HG03039 (cell line): ENCODE measurements at regions not wholly inside any gene's neighbourhood (a gene's known extent, or its start where the extent isn't known, plus 50 kb on each side); places are given as distances from the start of the nearest gene placed in this dataset.

Source experiments
- ATAC-seq: cut with Tn5 transposase; IDR thresholded peaks from one replicate; pipeline ENCODE4 v1.9.1; 2021; ENCODE audit warnings: mild to moderate bottlenecking, moderate library complexity; ENCODE audit not compliant: unreplicated experiment

- no peak for ATAC-seq
Observed at GRCh38 chr2:226339616-226340015, 460.0 kb downstream of the IRS1 start.

- no peak for ATAC-seq
Observed at GRCh38 chr2:226338825-226339224, 460.8 kb downstream of the IRS1 start.

DNA sequence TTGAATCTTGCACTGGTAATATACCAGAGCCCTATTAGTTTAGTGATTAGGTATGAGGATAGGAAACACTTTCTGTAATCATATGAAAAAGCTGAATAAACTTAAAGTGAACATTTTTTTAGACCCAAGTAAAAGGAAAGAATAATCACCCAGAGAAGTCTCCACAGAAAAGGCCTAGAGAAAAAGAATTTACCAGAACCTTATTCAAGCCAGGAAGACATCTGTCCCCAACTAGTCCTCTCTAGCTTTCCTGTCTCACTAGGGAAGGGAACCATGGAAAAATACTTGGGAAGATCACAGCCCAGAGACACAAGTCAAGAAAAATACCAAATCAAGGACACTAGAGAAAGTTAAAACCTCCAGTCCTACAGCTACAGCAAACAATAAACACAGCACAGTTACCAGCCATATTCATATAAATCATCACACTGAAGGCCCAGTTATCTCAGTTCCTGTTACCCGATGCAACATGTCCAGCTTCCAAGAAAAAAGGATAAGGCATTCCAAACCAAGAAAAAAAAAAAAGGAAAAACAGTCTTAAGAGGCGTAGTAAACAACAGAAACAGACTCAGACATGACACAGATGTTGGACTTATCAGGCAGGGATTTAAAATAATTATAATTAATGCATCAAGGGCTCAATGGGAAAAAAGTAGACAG is 461.5 kb downstream of the IRS1 start:
- ATAC-seq: no peak

DNA sequence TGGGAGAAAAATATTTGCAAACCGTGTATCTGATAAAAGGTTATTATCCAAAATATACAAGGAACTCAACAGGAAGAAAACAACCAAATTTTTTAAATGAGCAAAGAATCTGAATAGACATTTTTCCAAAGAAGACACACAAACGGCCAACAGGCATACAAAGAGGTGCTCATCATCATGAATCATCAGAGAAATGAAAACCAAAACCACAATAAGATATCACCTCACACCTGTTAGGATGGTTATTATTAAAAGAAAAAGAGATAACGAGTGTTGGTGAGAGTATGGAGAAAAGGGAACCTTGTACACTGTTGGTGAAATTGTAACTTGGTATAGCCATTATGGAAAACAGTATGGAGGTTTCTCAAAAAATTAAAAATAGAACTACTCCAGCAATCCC is 463.3 kb downstream of the IRS1 start:
- no peak for ATAC-seq

DNA sequence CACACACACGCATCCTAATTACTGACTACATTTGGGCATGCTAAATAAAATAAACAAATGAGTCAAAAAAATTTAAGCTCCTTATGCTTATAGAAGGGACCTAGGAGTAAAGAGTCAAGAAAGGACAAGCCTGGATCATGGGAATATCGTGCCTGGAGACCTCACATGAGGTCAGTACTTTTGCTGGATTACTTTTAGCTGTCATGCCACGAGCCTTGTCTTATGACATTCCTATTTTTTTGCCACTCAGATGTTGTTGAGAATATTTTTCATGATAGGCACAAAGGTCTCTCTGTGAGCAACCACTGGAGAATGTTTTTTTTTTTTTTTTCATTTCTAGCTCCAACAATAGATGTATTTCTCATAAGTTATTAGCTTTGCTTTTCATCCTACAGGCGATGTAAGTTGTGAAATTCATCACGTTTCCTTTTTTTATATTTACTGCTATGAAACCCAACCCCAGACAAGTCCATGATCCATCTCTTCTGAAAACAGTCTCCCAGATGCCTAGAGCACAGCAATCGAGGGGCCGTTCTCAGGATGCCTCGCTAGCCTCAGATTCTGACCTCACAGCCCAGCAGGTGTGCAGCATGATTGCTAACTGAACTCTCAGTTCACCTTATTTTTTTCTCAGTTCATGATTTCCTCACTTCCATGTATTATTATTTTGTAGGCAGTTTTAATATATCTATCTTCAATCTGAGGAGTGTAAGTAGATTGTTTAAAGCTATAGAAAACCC is 464.5 kb downstream of the IRS1 start:
- ATAC-seq: no peak

- ATAC-seq: no peak
Observed at GRCh38 chr2:226333388-226333787, 466.2 kb downstream of the IRS1 start.

DNA sequence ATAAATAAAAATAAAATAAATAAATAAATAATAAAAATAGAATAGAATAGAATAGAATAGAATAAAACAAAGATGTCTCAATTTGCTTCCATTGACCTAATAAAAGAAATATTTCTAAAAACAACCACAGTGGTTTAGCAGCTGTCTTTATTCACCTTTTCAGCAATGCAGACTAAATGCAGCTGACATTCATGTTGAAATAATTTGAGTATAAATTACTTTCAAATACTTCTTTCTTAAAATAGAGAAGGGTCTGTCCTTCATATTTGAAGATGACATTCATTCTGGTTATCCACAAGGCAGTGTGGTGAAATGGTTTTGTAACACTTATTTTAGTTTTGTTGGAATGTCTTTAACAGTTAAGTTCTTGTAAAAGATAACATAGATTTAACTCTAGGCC is 469.4 kb downstream of the IRS1 start:
- no peak for ATAC-seq

GRCh38 chr2:226329180-226329579 is 470.4 kb downstream of the IRS1 start:
- ATAC-seq: no peak

DNA sequence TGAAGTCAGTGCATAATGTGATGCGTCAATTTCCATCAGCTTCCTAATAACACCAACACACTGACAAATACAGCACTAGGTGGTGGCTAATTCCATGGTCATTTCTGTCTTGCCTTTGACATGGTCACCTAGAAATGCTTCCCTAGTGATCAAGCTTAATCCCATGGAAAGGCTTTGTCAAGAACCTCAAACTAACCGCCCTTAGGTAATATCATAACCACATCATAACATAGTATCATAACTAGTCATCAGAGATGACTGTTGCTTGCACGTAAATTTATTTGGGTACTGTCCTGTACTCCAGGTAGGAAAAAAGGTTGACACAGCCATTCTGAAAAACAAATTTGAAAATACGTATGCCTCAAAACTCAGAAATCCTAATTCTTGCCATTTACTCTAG is 471.8 kb downstream of the IRS1 start:
- ATAC-seq: no peak

- no peak for ATAC-seq
Observed at GRCh38 chr2:226325526-226325925, 474.1 kb downstream of the IRS1 start.

GRCh38 chr2:226320076-226320948 is 479.3 kb downstream of the IRS1 start:
- ATAC-seq: no peak

DNA sequence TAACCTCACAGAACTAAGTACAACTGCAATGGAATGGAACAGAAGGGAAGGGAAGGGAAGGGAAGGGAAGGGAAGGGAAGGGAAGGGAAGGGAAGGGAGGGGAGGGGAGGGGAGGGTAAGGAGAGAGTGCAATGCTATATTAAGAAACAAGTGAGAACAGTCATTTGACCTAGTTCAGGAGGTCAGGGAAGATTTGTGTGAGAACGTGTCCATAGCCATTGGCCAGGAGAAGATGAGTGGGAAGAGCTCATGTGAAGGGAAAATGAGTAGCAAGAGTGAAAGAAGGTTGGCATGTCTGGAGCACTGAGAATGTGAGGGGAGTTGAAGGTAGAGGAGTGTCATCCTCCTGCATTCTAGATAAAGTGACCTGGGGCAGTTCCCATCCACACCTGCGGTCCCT is 481.6 kb downstream of the IRS1 start:
- no peak for ATAC-seq

DNA sequence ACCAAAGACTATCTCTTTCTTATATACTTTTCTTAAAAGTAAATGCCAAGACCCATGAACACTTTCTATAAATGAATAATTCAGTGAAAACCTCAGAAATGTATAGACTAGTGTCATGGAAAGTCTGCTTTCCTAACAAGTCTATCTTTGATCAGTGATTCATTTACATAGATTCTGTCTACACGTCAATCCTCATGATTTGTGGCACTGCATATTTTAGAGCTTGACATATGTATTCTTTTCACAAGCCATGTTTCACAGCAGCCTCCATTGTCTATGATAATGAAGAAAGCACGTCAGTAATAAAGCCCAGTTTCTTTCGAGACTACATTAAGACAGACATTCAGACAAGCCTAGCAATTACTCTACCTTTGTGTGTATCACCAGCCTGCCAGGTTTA is 486.6 kb downstream of the IRS1 start:
- no peak for ATAC-seq

GRCh38 chr2:226312155-226312554 is 487.5 kb downstream of the IRS1 start:
- no peak for ATAC-seq

- ATAC-seq: no peak
Observed at GRCh38 chr2:226310146-226310545, 489.5 kb downstream of the IRS1 start.

DNA sequence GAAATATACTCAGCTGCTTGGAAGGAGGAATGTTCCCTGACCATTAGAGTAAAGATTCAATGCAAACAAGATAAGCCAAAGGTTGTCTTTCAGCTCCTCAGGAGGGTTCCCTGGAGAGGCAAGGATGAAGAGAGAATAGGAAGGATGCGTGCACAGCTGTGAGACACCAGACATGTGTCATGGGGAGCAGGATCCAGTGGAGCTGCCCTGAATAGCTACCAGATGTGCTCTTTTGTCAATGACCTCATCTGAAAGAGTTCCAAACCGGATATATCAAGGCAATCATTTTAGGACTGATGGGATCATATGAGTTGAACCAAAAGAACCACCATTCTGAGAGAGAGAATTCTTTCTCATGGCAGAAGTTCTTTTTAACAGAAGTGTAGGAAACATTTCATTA is 490.6 kb downstream of the IRS1 start:
- no peak for ATAC-seq

DNA sequence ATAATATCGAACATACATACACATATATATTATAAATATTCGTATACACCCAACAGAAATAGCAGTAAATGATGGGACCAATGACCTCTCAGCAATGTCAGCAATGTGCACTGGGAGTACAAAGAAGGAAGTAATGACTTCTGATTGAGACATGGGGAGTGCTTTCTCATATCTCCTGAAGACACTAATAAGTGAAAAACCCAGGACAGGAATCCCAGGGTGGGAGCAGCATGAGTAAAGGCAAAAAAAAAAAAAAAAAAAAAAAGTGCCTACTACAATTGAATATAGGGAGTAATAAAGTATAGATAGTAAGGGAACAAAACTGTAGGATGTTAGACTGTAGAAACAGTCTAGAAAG is 491.3 kb downstream of the IRS1 start:
- no peak for ATAC-seq

DNA sequence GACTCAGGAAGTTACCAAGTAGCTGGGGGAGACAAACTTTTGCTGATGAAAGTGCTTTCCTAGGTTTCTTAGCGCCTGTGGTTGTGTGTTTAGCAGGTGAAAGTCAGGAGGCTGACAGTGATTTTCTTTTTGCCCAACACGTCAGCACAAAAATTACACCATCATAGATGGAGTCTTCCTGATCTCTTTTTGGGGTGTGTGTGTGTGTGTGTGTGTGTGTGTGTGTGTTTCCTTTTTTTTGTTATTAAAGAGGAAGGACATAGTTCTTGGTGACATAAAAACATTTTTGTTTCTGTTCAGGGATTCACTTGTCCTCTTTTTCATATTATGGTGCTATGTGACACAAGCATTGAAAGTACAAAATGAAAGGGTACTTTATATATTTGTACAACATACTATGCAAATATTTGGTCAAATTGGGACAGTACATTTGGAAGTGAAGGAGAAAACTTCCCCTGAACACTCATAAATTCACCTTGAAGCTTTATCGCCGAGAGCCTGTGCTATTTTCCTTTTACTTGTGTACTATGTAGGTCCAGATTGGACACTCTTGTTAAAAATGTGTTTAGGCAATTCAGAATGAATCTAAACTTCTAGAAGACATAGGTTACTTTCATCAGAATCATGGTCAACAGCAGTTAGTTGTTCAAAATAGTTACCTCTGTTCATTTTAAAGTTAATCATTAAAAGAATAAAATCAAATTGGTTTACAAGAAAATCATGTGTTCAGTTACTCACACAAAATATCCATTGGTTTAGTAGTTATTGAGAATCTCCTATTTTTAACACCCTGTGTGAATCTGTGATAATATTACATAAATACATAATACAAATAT is 491.9 kb downstream of the IRS1 start:
- no peak for ATAC-seq

- no peak for ATAC-seq
Observed at GRCh38 chr2:226306969-226307368, 492.7 kb downstream of the IRS1 start.

- no peak for ATAC-seq
Observed at GRCh38 chr2:226304308-226304707, 495.3 kb downstream of the IRS1 start.

DNA sequence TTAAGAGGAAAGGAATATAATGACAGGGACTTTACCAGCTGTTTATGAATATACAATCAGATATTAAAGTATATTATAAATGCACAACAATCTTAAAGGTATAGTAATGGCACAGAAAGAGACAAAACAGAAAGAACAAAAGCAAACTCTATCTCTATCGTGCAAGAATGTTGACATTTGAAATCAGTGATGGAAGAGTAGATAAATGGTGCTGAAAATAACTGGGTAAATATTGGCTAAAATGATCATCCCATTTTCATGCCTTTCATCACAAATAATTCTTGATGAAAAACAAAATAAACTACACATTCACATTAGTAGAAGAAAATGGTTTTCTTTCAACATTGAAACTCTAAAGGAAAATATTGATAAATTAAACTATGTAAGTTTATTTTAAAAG is 495.9 kb downstream of the IRS1 start:
- ATAC-seq: no peak
